D341Med (cell line): ENCODE measurements at regions not wholly inside any gene's neighbourhood (a gene's known extent, or its start where the extent isn't known, plus 50 kb on each side); places are given as distances from the start of the nearest gene placed in this dataset.

Experiments
- DNase-seq: peaks from one replicate; pipeline ENCODE4 v3.0.0; 2012; ENCODE audit warnings: low spot score

- DNase-seq = no peak
These were observed 257.5 kb upstream of the TCF21 start for GRCh38 chr6:133631421-133631820.

- DNase-seq = no peak
These were observed 256.7 kb upstream of the TCF21 start for GRCh38 chr6:133632206-133632605.

- no peak for DNase-seq
These were observed 256.0 kb upstream of the TCF21 start for GRCh38 chr6:133632906-133633305.

GRCh38 chr6:133634474-133634873 is 254.4 kb upstream of the TCF21 start:
- DNase-seq = no peak

GRCh38 chr6:133635447-133635846 is 253.5 kb upstream of the TCF21 start:
- no peak for DNase-seq

GRCh38 chr6:133637436-133637835 is 251.5 kb upstream of the TCF21 start:
- no peak for DNase-seq

- DNase-seq = no peak
These were observed 251.0 kb upstream of the TCF21 start for GRCh38 chr6:133637874-133638273.

GRCh38 chr6:133641104-133641503 is 247.8 kb upstream of the TCF21 start:
- DNase-seq = no peak

GRCh38 chr6:133644548-133644891 is 244.4 kb upstream of the TCF21 start:
- DNase-seq = no peak

- no peak for DNase-seq
These were observed 243.9 kb upstream of the TCF21 start for GRCh38 chr6:133644892-133645619.

- no peak for DNase-seq
These were observed 242.8 kb upstream of the TCF21 start for GRCh38 chr6:133645966-133646740.

- DNase-seq = no peak
These were observed 240.3 kb upstream of the TCF21 start for GRCh38 chr6:133648581-133648980.

- no peak for DNase-seq
These were observed 217.5 kb upstream of the TCF21 start for GRCh38 chr6:133671376-133671775.

- no peak for DNase-seq
These were observed 215.9 kb upstream of the TCF21 start for GRCh38 chr6:133673056-133673455.

- no peak for DNase-seq
These were observed 214.3 kb upstream of the TCF21 start for GRCh38 chr6:133674661-133675060.

- DNase-seq = no peak
These were observed 207.9 kb upstream of the TCF21 start for GRCh38 chr6:133680994-133681393.

GRCh38 chr6:133681891-133682290 is 207.0 kb upstream of the TCF21 start:
- no peak for DNase-seq

GRCh38 chr6:133682506-133683307 is 206.2 kb upstream of the TCF21 start:
- no peak for DNase-seq

- DNase-seq = no peak
These were observed 205.7 kb upstream of the TCF21 start for GRCh38 chr6:133683308-133683580.

- DNase-seq = no peak
These were observed 205.3 kb upstream of the TCF21 start for GRCh38 chr6:133683606-133684005.

GRCh38 chr6:133688705-133689492 is 200.0 kb upstream of the TCF21 start:
- DNase-seq = no peak

- no peak for DNase-seq
These were observed 199.1 kb upstream of the TCF21 start for GRCh38 chr6:133689863-133690262.
